IMR-90 (cell line): ENCODE measurements at regions not wholly inside any gene's neighbourhood (a gene's known extent, or its start where the extent isn't known, plus 50 kb on each side); places are given as distances from the start of the nearest gene placed in this dataset.

Experiments
- ATAC-seq: fragments of 200-7000 bp; cut with Tn5 transposase; 2 replicates; pipeline ENCODE4 v1.9.1; 2020; ENCODE audit warnings: low read depth, mild to moderate bottlenecking, moderate library complexity
- BruUV-seq: library from RNA; stranded (reverse); fragments of 400-500 nt; replicated peaks from 2 replicates; lab custom pipeline; 2021; lab: Mats Ljungman, UMichigan
- CTCF ChIA-PET: fragments of 300-600 bp; formaldehyde crosslinking; extraction: SDS; loops from one replicate; lab custom pipeline; 2021; ENCODE audit warnings: antibody characterized with exemption; lab: Yijun Ruan, JAX
- POLR2A ChIA-PET: fragments of 300-600 bp; sonication (Branson Sonifier 250); formaldehyde crosslinking; loops from one replicate; lab custom pipeline; 2022; ENCODE audit warnings: antibody characterized with exemption; ENCODE audit not compliant: unreplicated experiment; lab: Charles Lee
- DNase-seq: peaks from one replicate; pipeline ENCODE4 v3.0.0; 2013
- H2AFZ ChIP-seq: replicated peaks from 2 replicates; pipeline ENCODE3; 2013; ENCODE audit warnings: low read length, mild to moderate bottlenecking; ENCODE audit not compliant: poor library complexity
- H2AK5ac ChIP-seq: 2 replicates; pipeline ENCODE4 v1.6.1; 2013; ENCODE audit warnings: low read depth, low read length, inconsistent platforms
- H2AK9ac ChIP-seq: replicated peaks from 2 replicates; pipeline ENCODE3; 2013; ENCODE audit warnings: mild to moderate bottlenecking, low read depth, low read length, moderate library complexity; ENCODE audit not compliant: poor library complexity
- H2BK120ac ChIP-seq: 2 replicates; pipeline ENCODE4 v1.6.1; 2013; ENCODE audit warnings: low read depth, low read length, inconsistent platforms
- H2BK15ac ChIP-seq: 3 replicates; pipeline ENCODE4 v1.6.1; 2013; ENCODE audit warnings: low read depth, low read length, inconsistent platforms
- H2BK20ac ChIP-seq: 2 replicates; pipeline ENCODE4 v1.6.1; 2013; ENCODE audit warnings: low read depth, mild to moderate bottlenecking, inconsistent platforms, low read length, moderate library complexity
- H2BK5ac ChIP-seq: 2 replicates; pipeline ENCODE4 v1.6.1; 2013; ENCODE audit warnings: mild to moderate bottlenecking, low read depth, low read length, inconsistent platforms; ENCODE audit not compliant: poor library complexity, severe bottlenecking
- H3K14ac ChIP-seq: replicated peaks from 2 replicates; pipeline ENCODE4 v1.6.1; 2013; ENCODE audit warnings: low read depth, low read length, inconsistent platforms
- H3K18ac ChIP-seq: 2 replicates; pipeline ENCODE4 v1.6.1; 2013; ENCODE audit warnings: low read depth, low read length, control low read depth
- H3K23ac ChIP-seq: 2 replicates; pipeline ENCODE4 v1.6.1; 2013; ENCODE audit warnings: low read depth, low read length, inconsistent platforms
- H3K27ac ChIP-seq: 2 replicates; pipeline ENCODE4 v1.5.1; 2013; ENCODE audit warnings: mild to moderate bottlenecking, control low read depth, low read length; ENCODE audit not compliant: insufficient read depth
- H3K27me3 ChIP-seq: 2 replicates; pipeline ENCODE4 v1.6.1; 2013; ENCODE audit warnings: low read length; ENCODE audit not compliant: control insufficient read depth, insufficient read depth
- H3K36me3 ChIP-seq: 2 replicates; pipeline ENCODE4 v1.6.1; 2013; ENCODE audit warnings: low read length, mixed read lengths; ENCODE audit not compliant: control insufficient read depth, insufficient read depth
- H3K4ac ChIP-seq: 2 replicates; pipeline ENCODE4 v1.6.1; 2013; ENCODE audit warnings: low read depth, low read length, inconsistent platforms
- H3K4me1 ChIP-seq: 2 replicates; pipeline ENCODE4 v1.6.1; 2013; ENCODE audit warnings: low read length, mixed read lengths; ENCODE audit not compliant: control insufficient read depth, insufficient read depth
- H3K4me2 ChIP-seq: 2 replicates; pipeline ENCODE4 v1.6.1; 2013; ENCODE audit warnings: low read depth, mild to moderate bottlenecking, control low read depth, low read length, moderate library complexity
- H3K4me3 ChIP-seq: 2 replicates; pipeline ENCODE4 v1.5.1; 2013; ENCODE audit warnings: low read depth, mild to moderate bottlenecking, control low read depth, low read length, moderate library complexity; ENCODE audit not compliant: insufficient read depth
- H3K56ac ChIP-seq: 2 replicates; pipeline ENCODE4 v1.6.1; 2013; ENCODE audit warnings: low read length, inconsistent platforms; ENCODE audit not compliant: insufficient read depth; ENCODE audit errors: extremely low read depth
- H3K79me1 ChIP-seq, 2 experiments: 2 replicates each; pipeline ENCODE4 v1.6.1; 2013; ENCODE audit warnings: low read length in 2 of 2, inconsistent platforms in 1 of 2, low read depth in 1 of 2
- H3K9ac ChIP-seq: 2 replicates; pipeline ENCODE4 v1.6.1; 2013; ENCODE audit warnings: low read depth, low read length, control low read depth
- H3K9me1 ChIP-seq: 2 replicates; pipeline ENCODE4 v1.6.1; 2013; ENCODE audit warnings: low read length, inconsistent platforms; ENCODE audit not compliant: insufficient read depth
- H3K9me3 ChIP-seq: 2 replicates; pipeline ENCODE4 v1.6.1; 2013; ENCODE audit warnings: low read length; ENCODE audit not compliant: control insufficient read depth, insufficient read depth
- H4K20me1 ChIP-seq: 2 replicates; pipeline ENCODE4 v1.6.1; 2013; ENCODE audit warnings: low read length, inconsistent platforms; ENCODE audit not compliant: insufficient read depth
- H4K5ac ChIP-seq: 2 replicates; pipeline ENCODE4 v1.6.1; 2013; ENCODE audit warnings: mild to moderate bottlenecking, low read depth, low read length, control low read depth
- H4K8ac ChIP-seq, 2 experiments: 2 replicates each; pipeline ENCODE4 v1.6.1; 2013; ENCODE audit warnings: low read depth in 2 of 2, low read length in 2 of 2, control low read depth in 1 of 2, inconsistent platforms in 1 of 2
- H4K91ac ChIP-seq: 2 replicates; pipeline ENCODE4 v1.6.1; 2013; ENCODE audit warnings: low read depth, low read length, inconsistent platforms; ENCODE audit not compliant: insufficient read depth
- BHLHE40 ChIP-seq: fragments of 150-350 bp; IDR thresholded peaks from 2 replicates; pipeline ENCODE4 v1.6.1; 2016; ENCODE audit warnings: mild to moderate bottlenecking, low read depth, low read length
- CTCF ChIP-seq: conservative IDR thresholded peaks from 2 replicates; pipeline ENCODE4 v1.5.1; 2012; ENCODE audit warnings: mild to moderate bottlenecking, low read depth, low read length, improper control_type of control experiment
- MAZ ChIP-seq: IDR thresholded peaks from 2 replicates; pipeline ENCODE4 v1.6.1; 2012; ENCODE audit warnings: low read depth, mild to moderate bottlenecking, low read length, improper control_type of control experiment, moderate library complexity, borderline replicate concordance
- USF2 ChIP-seq: fragments of 150-350 bp; IDR thresholded peaks from 2 replicates; pipeline ENCODE4 v1.6.1; 2017; ENCODE audit warnings: mild to moderate bottlenecking, antibody characterized with exemption, low read length, low read depth
- WGBS, 2 experiments: methylation state at CpG; one replicate each; pipeline versions ENCODE4 v1.1.5 to v1.1.7; 2013; ENCODE audit warnings: missing lambda C conversion rate in 2 of 2; ENCODE audit not compliant: insufficient read length in 1 of 2; ENCODE audit errors: extremely low coverage in 2 of 2; 5-methylcytosine and 5-hydroxymethylcytosine counted together
- dilution Hi-C: fragments of 300-500 bp; cut with HindIII; formaldehyde crosslinking; loops from one replicate; pipeline ENCODE4 v1.14.3; 2018; ENCODE audit warnings: low sequenced_read_pairs; ENCODE audit not compliant: unreplicated experiment
- in situ Hi-C: fragments of 300-500 bp; cut with MboI; formaldehyde crosslinking; loops from 3 replicates; pipeline ENCODE4 v1.14.3; 2019; ENCODE audit warnings: low sequenced_read_pairs, inconsistent platforms, mixed read lengths
- intact Hi-C: fragments of 100-400 bp; cut with micrococcal nuclease; formaldehyde crosslinking; loops from 2 replicates; pipeline ENCODE4 v1.10.0; 2022

- TF ChIP-seq MAZ = peak; percentile 74; the same call in 1 of the 2 replicates
Observed at GRCh38 chr6:28838634-28839442, 84.9 kb downstream of the TRIM27 start (continued).

GRCh38 chr6:28839443-28840120 is 84.2 kb downstream of the TRIM27 start:
- no TSS peak for BruUV-seq
- Histone ChIP-seq H3K18ac (no peak overlapping the region), H3K14ac (no peak overlapping the region), H3K4me2 (peak overlapping the region; percentile 92), H3K36me3 (no peaks in the 10 kb centered on the region), H3K27me3 (no peaks in the 10 kb centered on the region), H3K23ac (no peak overlapping the region), H3K9me3 (no peaks in the 10 kb centered on the region), H3K4ac (no peak overlapping the region), H3K79me1 (no peaks in the 10 kb centered on the region), H2BK15ac (no peak overlapping the region), H4K91ac (no peak overlapping the region), H2BK5ac (no peak overlapping the region), H3K9me1 (no peaks in the 10 kb centered on the region), H3K27ac (no peak overlapping the region), H4K5ac (no peak overlapping the region), H2BK20ac (no peak overlapping the region), H3K4me3 (peak overlapping the region; percentile 65), H2AK9ac (no peak overlapping the region), H2AFZ (no peak overlapping the region), H3K4me1 (no peaks in the 10 kb centered on the region), H4K20me1 (peaks cover 4% of the 10 kb centered on the region), H3K9ac (no peak overlapping the region), H2AK5ac (no peak overlapping the region), H3K56ac (no peak overlapping the region), H2BK120ac (no peak overlapping the region), H4K8ac (no peak overlapping the region)
- ChIA-PET POLR2A (no interaction called here), CTCF (interaction anchor here (1.1 to 1.3 kb wide), 2 partner anchors 10 to 177 kb away, joined by 4 read pairs; no protein-coding TSS in a partner anchor)
- TF ChIP-seq BHLHE40 (no peak), CTCF (no peak), USF2 (no peak)
- no peak for ATAC-seq
- DNase-seq = no peak
- intact Hi-C loops (loop anchor here (2.0 to 10.0 kb wide), 3 partner anchors 43 to 745 kb away; partner anchors contain the start of gene OR2H2), in situ Hi-C loops (loop anchor here (5.0 kb wide), 1 partner anchor 178 kb away; no protein-coding TSS in a partner anchor), dilution Hi-C loops (no loop called here)
- WGBS, 2 experiments = no CpG with 5 or more reads among the region's 9 CpGs
